PC-3 (cell line): ENCODE measurements at regions not wholly inside any gene's neighbourhood (a gene's known extent, or its start where the extent isn't known, plus 50 kb on each side); places are given as distances from the start of the nearest gene placed in this dataset.
"Not testable (repeated sequence)": the region's sequence is repeated elsewhere in the genome, so short reads cannot be mapped to it uniquely, and the experiment has no call there.

Experiments
- EZH2 ChIP-seq: fragments of 300-600 bp; sonication (generic); IDR thresholded peaks from one replicate; pipeline ENCODE4 v1.6.1; 2017; ENCODE audit warnings: antibody characterized with exemption, mild to moderate bottlenecking, low read length; ENCODE audit not compliant: unreplicated experiment
- EZH2phosphoT487 ChIP-seq: fragments of 300-600 bp; sonication (generic); IDR thresholded peaks from 2 replicates; pipeline ENCODE4 v1.6.1; 2018; ENCODE audit warnings: mild to moderate bottlenecking, antibody characterized with exemption, low read length, borderline replicate concordance
- TF ChIP-seq, protein P1 (sequence below): fragments of 300-600 bp; sonication (generic); conservative IDR thresholded peaks from 2 replicates; pipeline ENCODE4 v1.5.1; 2017; ENCODE audit warnings: antibody characterized with exemption, low read depth, mild to moderate bottlenecking, low read length

DNA sequence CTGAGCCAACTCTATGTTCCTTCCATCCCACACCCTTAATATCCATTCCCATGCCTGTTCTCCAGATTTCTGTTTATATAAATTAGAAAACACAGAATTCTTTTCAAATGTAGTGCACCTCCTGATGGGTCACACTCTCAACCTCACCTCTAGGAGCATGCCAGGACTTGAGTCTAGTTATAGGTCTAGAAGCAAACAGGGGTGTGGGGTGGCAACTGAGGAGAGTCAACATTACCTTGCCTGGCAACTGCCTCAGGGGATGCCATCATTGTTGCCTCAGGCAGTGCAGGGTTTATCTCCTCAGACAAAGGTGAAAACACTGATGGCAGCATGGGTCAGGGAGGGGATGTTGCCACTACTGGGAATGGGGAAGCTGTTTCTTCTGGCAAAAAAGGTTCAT is 181.0 kb upstream of the IPO5 start:
- TF ChIP-seq, protein P1, sequence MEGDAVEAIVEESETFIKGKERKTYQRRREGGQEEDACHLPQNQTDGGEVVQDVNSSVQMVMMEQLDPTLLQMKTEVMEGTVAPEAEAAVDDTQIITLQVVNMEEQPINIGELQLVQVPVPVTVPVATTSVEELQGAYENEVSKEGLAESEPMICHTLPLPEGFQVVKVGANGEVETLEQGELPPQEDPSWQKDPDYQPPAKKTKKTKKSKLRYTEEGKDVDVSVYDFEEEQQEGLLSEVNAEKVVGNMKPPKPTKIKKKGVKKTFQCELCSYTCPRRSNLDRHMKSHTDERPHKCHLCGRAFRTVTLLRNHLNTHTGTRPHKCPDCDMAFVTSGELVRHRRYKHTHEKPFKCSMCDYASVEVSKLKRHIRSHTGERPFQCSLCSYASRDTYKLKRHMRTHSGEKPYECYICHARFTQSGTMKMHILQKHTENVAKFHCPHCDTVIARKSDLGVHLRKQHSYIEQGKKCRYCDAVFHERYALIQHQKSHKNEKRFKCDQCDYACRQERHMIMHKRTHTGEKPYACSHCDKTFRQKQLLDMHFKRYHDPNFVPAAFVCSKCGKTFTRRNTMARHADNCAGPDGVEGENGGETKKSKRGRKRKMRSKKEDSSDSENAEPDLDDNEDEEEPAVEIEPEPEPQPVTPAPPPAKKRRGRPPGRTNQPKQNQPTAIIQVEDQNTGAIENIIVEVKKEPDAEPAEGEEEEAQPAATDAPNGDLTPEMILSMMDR, result not testable (repeated sequence)
- TF ChIP-seq EZH2phosphoT487, EZH2: not testable (repeated sequence)
